DND-41 (cell line): ENCODE measurements at regions not wholly inside any gene's neighbourhood (a gene's known extent, or its start where the extent isn't known, plus 50 kb on each side); places are given as distances from the start of the nearest gene placed in this dataset.

ENCODE experiments used
- ATAC-seq: fragments of 200-7000 bp; cut with Tn5 transposase; 3 replicates; pipeline ENCODE4 v1.9.1; 2021; ENCODE audit warnings: low read depth; ENCODE audit not compliant: insufficient read depth
- DNase-seq: peaks from one replicate; pipeline ENCODE4 v3.0.0-alpha.2; 2020
- H2AFZ ChIP-seq: 2 replicates; pipeline ENCODE4 v1.6.0; 2012; ENCODE audit warnings: low read depth, low read length
- H3K27ac ChIP-seq: 2 replicates; pipeline ENCODE4 v1.5.1; 2012; ENCODE audit warnings: low read length, inconsistent platforms
- H3K27me3 ChIP-seq: fragments of 200-600 bp; sonication (generic); 2 replicates; pipeline ENCODE4 v1.6.0; 2012; ENCODE audit warnings: low read length, mild to moderate bottlenecking, inconsistent platforms; ENCODE audit not compliant: insufficient read depth, poor library complexity
- H3K36me3 ChIP-seq: 2 replicates; pipeline ENCODE4 v1.5.1; 2012; ENCODE audit warnings: low read length, inconsistent platforms; ENCODE audit not compliant: insufficient read depth
- H3K4me1 ChIP-seq: 2 replicates; pipeline ENCODE4 v1.5.1; 2012; ENCODE audit warnings: mild to moderate bottlenecking, low read length; ENCODE audit not compliant: insufficient read depth
- H3K4me2 ChIP-seq: 2 replicates; pipeline ENCODE4 v1.6.0; 2012; ENCODE audit warnings: mild to moderate bottlenecking, moderate library complexity, low read length, inconsistent platforms; ENCODE audit not compliant: insufficient read depth
- H3K4me3 ChIP-seq, 2 experiments: fragments of 200-600 bp in 1 of 2; shearing (Covaris generic) in 1 of 2; 2 replicates each; pipeline ENCODE4 v1.5.1; 2012 to 2016; ENCODE audit warnings: inconsistent platforms in 2 of 2, low read length in 2 of 2, mild to moderate bottlenecking in 2 of 2, low read depth in 1 of 2, moderate library complexity in 1 of 2
- H3K79me2 ChIP-seq: 2 replicates; pipeline ENCODE4 v1.6.0; 2012; ENCODE audit warnings: low read length, inconsistent platforms; ENCODE audit not compliant: insufficient read depth
- H3K9ac ChIP-seq: 2 replicates; pipeline ENCODE4 v1.6.0; 2012; ENCODE audit warnings: low read depth, mild to moderate bottlenecking, inconsistent platforms, low read length, moderate library complexity
- H3K9me3 ChIP-seq: 2 replicates; pipeline ENCODE4 v1.5.1; 2012; ENCODE audit warnings: low read length, moderate library complexity, mild to moderate bottlenecking, inconsistent platforms; ENCODE audit not compliant: insufficient read depth, severe bottlenecking
- H4K20me1 ChIP-seq: 2 replicates; pipeline ENCODE4 v1.6.0; 2012; ENCODE audit warnings: low read length; ENCODE audit not compliant: insufficient read depth
- CTCF ChIP-seq: IDR thresholded peaks from 2 replicates; pipeline ENCODE4 v1.5.1; 2012; ENCODE audit warnings: borderline replicate concordance, low read length, moderate library complexity, mild to moderate bottlenecking; ENCODE audit not compliant: poor library complexity, severe bottlenecking; ENCODE audit errors: extremely low read depth
- EZH2 ChIP-seq: IDR thresholded peaks from 3 replicates; pipeline ENCODE4 v1.6.1; 2012; ENCODE audit warnings: borderline replicate concordance, low read depth, mild to moderate bottlenecking, moderate library complexity, low read length, inconsistent platforms; ENCODE audit not compliant: severe bottlenecking

- ATAC-seq, result no peak
- no peaks in the 10 kb centered on the region for H3K36me3 ChIP-seq
- no peak overlapping the region for H3K9ac ChIP-seq
- H3K9me3 ChIP-seq, result no peaks in the 10 kb centered on the region
- H2AFZ ChIP-seq, result no peak overlapping the region
- H3K27ac ChIP-seq, result no peak overlapping the region
- no peaks in the 10 kb centered on the region for H3K79me2 ChIP-seq
- no peaks in the 10 kb centered on the region for H4K20me1 ChIP-seq
- no peak for TF ChIP-seq EZH2
- no peak for TF ChIP-seq CTCF
- H3K4me1 ChIP-seq, result no peaks in the 10 kb centered on the region
- H3K4me2 ChIP-seq, result no peak overlapping the region
- H3K27me3 ChIP-seq, result no peaks in the 10 kb centered on the region
- no peak overlapping the region for H3K4me3 ChIP-seq
- DNase-seq, result no peak
Measured at GRCh38 chr1:25065795-25066238, 135.7 kb upstream of the RUNX3 start.

GRCh38 chr1:25065321-25065721, 135.2 kb upstream of the RUNX3 start:
- Histone ChIP-seq H2AFZ (no peak overlapping the region; the same call in 1 of the 2 replicates), H3K27me3 (no peaks in the 10 kb centered on the region), H3K27ac (no peak overlapping the region), H3K9ac (no peak overlapping the region), H3K4me1 (no peaks in the 10 kb centered on the region), H3K4me2 (no peak overlapping the region), H3K9me3 (no peaks in the 10 kb centered on the region), H3K79me2 (no peaks in the 10 kb centered on the region), H3K4me3 (no peak overlapping the region), H4K20me1 (no peaks in the 10 kb centered on the region), H3K36me3 (no peaks in the 10 kb centered on the region)
- DNase-seq, result no peak
- TF ChIP-seq CTCF (no peak), EZH2 (no peak)
- no peak for ATAC-seq

- Histone ChIP-seq H3K36me3 (no peaks in the 10 kb centered on the region), H3K9ac (no peak overlapping the region), H3K4me2 (no peak overlapping the region), H3K4me3 (no peak overlapping the region), H3K27ac (no peak overlapping the region), H3K4me1 (no peaks in the 10 kb centered on the region), H4K20me1 (no peaks in the 10 kb centered on the region), H2AFZ (no peak overlapping the region), H3K79me2 (no peaks in the 10 kb centered on the region), H3K27me3 (no peaks in the 10 kb centered on the region), H3K9me3 (no peaks in the 10 kb centered on the region)
- DNase-seq (no peak), ATAC-seq (no peak)
- no peak for TF ChIP-seq EZH2
Measured at GRCh38 chr1:25064465-25065240, 134.6 kb upstream of the RUNX3 start.

GRCh38 chr1:25063591-25064416, 133.7 kb upstream of the RUNX3 start:
- no peaks in the 10 kb centered on the region for H3K27me3 ChIP-seq
- no peak for DNase-seq
- no peaks in the 10 kb centered on the region for H4K20me1 ChIP-seq
- H3K4me2 ChIP-seq, result no peak overlapping the region
- no peak for TF ChIP-seq EZH2
- no peak for TF ChIP-seq CTCF
- H3K9ac ChIP-seq, result no peak overlapping the region
- no peak for ATAC-seq
- no peak overlapping the region for H2AFZ ChIP-seq
- H3K27ac ChIP-seq, result no peak overlapping the region
- H3K9me3 ChIP-seq, result no peaks in the 10 kb centered on the region
- no peak overlapping the region for H3K4me3 ChIP-seq
- no peaks in the 10 kb centered on the region for H3K36me3 ChIP-seq
- H3K79me2 ChIP-seq, result no peaks in the 10 kb centered on the region
- no peaks in the 10 kb centered on the region for H3K4me1 ChIP-seq
